ENCODE measurements at regions not wholly inside any gene's neighbourhood (a gene's known extent, or its start where the extent isn't known, plus 50 kb on each side); places are given as distances from the start of the nearest gene placed in this dataset.

DNA sequence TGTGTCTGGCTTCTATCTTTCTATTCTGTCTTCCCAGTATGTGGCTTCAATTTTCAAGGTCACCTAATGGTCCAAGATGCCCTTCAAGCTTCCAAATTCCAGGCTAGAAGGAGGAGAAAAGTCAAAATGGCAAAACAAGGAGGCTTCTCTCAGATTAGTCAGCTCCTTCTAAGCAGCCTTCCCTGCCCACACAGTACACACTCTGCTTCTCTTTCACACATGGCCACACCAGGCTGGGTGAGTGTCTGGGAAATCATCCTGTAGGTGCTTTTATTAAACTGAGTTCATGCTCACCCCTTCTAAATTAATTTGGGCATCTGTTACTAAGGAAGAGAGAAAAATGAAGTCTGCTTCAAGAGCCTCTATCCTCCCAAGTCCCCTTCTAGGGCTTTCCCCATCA lies 277.2 kb upstream of the MGAT5 start:
- H4K20me1 ChIP-seq (replicated peaks in 1 of 2; ENCODE audit: control insufficient read depth in 1 of 2, insufficient read depth in 2 of 2, low read length in 2 of 2): peaks cover 0 to 2% of the 10 kb centered on the region in 2 experiments
- H3K4ac ChIP-seq (replicated peaks; ENCODE audit: insufficient read length, low read depth, low read length): no peak overlapping the region
- no peak overlapping the region for H3K18ac ChIP-seq (ENCODE audit: extremely low read depth, low read length)
- no peak overlapping the region for H4K5ac ChIP-seq (ENCODE audit: insufficient read length, low read depth, low read length)
- no peak overlapping the region for H3K14ac ChIP-seq (ENCODE audit: insufficient read length)
- no peak overlapping the region for H4K8ac ChIP-seq (ENCODE audit: extremely low read depth, insufficient read depth, low read length)
- no peaks in the 10 kb centered on the region; a peak in 1 of 8 replicates for H3K36me3 ChIP-seq (ENCODE audit: control insufficient read depth in 2 of 4, insufficient read depth in 4 of 4, low read length in 3 of 4)
- no peak overlapping the region for H2AFZ ChIP-seq (ENCODE audit: low read length)
- no peaks in the 10 kb centered on the region for H3K27me3 ChIP-seq (replicated peaks in 1 of 4; ENCODE audit: control insufficient read depth in 3 of 4, extremely low read depth in 1 of 4, insufficient read depth in 3 of 4, low read length in 3 of 4)
- no peak overlapping the region for H3K56ac ChIP-seq (replicated peaks; ENCODE audit: insufficient read length, low read depth, low read length)
- H2AK5ac ChIP-seq (ENCODE audit: low read depth, low read length): no peak overlapping the region
- no peak for FAIRE-seq
- H3K4me3 ChIP-seq (ENCODE audit: extremely low read depth in 1 of 4, insufficient read depth in 2 of 4, low read depth in 3 of 4, low read length in 4 of 4): no peak overlapping the region
- H2BK15ac ChIP-seq (ENCODE audit: low read length): no peak overlapping the region
- H2BK5ac ChIP-seq (ENCODE audit: low read depth, low read length): no peak overlapping the region
- no peak overlapping the region for H4K91ac ChIP-seq (replicated peaks; ENCODE audit: insufficient read length, low read length)
- H3K27ac ChIP-seq (ENCODE audit: low read depth, low read length): no peak overlapping the region
- no peaks in the 10 kb centered on the region for H3K9me3 ChIP-seq (ENCODE audit: insufficient read depth in 2 of 2, low read depth in 1 of 2, low read length in 1 of 2)
- CTCF ChIA-PET (ENCODE audit: partially characterized antibody): interaction anchor here (1.0 kb wide), 1 partner anchor 142 kb away, joined by 4 read pairs; no protein-coding TSS in a partner anchor
- H3K9ac ChIP-seq (replicated peaks in 1 of 4; ENCODE audit: extremely low read depth in 1 of 4, low read depth in 3 of 4, low read length in 3 of 4): no peak overlapping the region
- H2BK120ac ChIP-seq (replicated peaks; ENCODE audit: low read depth, low read length): no peak overlapping the region
- no peak overlapping the region for H3K4me2 ChIP-seq (ENCODE audit: insufficient read depth in 1 of 2, low read depth in 2 of 2, low read length in 2 of 2)
- no peak for DNase-seq (ENCODE audit: low read depth in 1 of 2, low spot score in 2 of 2)
- no peaks in the 10 kb centered on the region for H3K23me2 ChIP-seq (ENCODE audit: low read depth, low read length)
- POLR2A ChIA-PET (ENCODE audit: partially characterized antibody): no interaction called here
- no peak overlapping the region for H3K23ac ChIP-seq (ENCODE audit: insufficient read length)
- no peak overlapping the region for H2BK12ac ChIP-seq (ENCODE audit: low read depth, low read length)
- no peaks in the 10 kb centered on the region for H3K79me2 ChIP-seq (ENCODE audit: control insufficient read depth in 1 of 2, insufficient read depth in 2 of 2, low read length in 2 of 2)
- H2BK20ac ChIP-seq (ENCODE audit: low read length): no peak overlapping the region
- no peaks in the 10 kb centered on the region for H3K79me1 ChIP-seq (ENCODE audit: low read depth, low read length)
- H3K4me1 ChIP-seq (replicated peaks in 1 of 4; ENCODE audit: control insufficient read depth in 3 of 4, insufficient read depth in 4 of 4, low read length in 3 of 4): no peaks in the 10 kb centered on the region
- TF ChIP-seq MAFK (IDR thresholded peaks at IDR 0.05; ENCODE audit: low read depth, low read length): no peak
- no peak for TF ChIP-seq NRF1 (IDR thresholded peaks at IDR 0.05; ENCODE audit: low read depth, low read length)
- TF ChIP-seq YY1 (IDR thresholded peaks at IDR 0.05; ENCODE audit: low read depth, low read length): no peak
- TF ChIP-seq GTF2F1 (IDR thresholded peaks at IDR 0.05; ENCODE audit: borderline replicate concordance, low read depth, low read length): no peak
- no peak for TF ChIP-seq SIRT6 (IDR thresholded peaks at IDR 0.05; ENCODE audit: low read length)
- no peak for TF ChIP-seq EZH2 (IDR thresholded peaks at IDR 0.05; ENCODE audit: low read depth, low read length, severe bottlenecking)
- no peak for TF ChIP-seq CHD1 (IDR thresholded peaks at IDR 0.05; ENCODE audit: low read depth, low read length)
- TF ChIP-seq CBX8 (IDR thresholded peaks at IDR 0.05; ENCODE audit: borderline replicate concordance, low read depth, low read length): no peak
- no peak for TF ChIP-seq POLR2AphosphoS5 (IDR thresholded peaks at IDR 0.05; ENCODE audit: low read depth, low read length)
- TF ChIP-seq, protein P1, sequence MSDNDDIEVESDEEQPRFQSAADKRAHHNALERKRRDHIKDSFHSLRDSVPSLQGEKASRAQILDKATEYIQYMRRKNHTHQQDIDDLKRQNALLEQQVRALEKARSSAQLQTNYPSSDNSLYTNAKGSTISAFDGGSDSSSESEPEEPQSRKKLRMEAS (IDR thresholded peaks at IDR 0.05): no peak
- no peak for TF ChIP-seq KDM1A (IDR thresholded peaks at IDR 0.05; ENCODE audit: borderline replicate concordance, low read length)
- TF ChIP-seq RXRA (IDR thresholded peaks at IDR 0.05; ENCODE audit: insufficient read depth, low read depth, low read length): no peak
- TF ChIP-seq, protein P2, sequence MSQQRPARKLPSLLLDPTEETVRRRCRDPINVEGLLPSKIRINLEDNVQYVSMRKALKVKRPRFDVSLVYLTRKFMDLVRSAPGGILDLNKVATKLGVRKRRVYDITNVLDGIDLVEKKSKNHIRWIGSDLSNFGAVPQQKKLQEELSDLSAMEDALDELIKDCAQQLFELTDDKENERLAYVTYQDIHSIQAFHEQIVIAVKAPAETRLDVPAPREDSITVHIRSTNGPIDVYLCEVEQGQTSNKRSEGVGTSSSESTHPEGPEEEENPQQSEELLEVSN (IDR thresholded peaks at IDR 0.05): no peak
- no peak for TF ChIP-seq SP2 (IDR thresholded peaks at IDR 0.05; ENCODE audit: low read length)
- no peak for TF ChIP-seq POU5F1 (IDR thresholded peaks at IDR 0.05; ENCODE audit: low read depth, low read length)
- no peak for TF ChIP-seq CTBP2 (IDR thresholded peaks at IDR 0.05; ENCODE audit: borderline replicate concordance, insufficient read depth, insufficient read length, low read length)

Measured in H1 (cell line).